ENCODE measurements at regions not wholly inside any gene's neighbourhood (a gene's known extent, or its start where the extent isn't known, plus 50 kb on each side); places are given as distances from the start of the nearest gene placed in this dataset.
"Not testable (repeated sequence)": the region's sequence is repeated elsewhere in the genome, so short reads cannot be mapped to it uniquely, and the experiment has no call there.

DNA sequence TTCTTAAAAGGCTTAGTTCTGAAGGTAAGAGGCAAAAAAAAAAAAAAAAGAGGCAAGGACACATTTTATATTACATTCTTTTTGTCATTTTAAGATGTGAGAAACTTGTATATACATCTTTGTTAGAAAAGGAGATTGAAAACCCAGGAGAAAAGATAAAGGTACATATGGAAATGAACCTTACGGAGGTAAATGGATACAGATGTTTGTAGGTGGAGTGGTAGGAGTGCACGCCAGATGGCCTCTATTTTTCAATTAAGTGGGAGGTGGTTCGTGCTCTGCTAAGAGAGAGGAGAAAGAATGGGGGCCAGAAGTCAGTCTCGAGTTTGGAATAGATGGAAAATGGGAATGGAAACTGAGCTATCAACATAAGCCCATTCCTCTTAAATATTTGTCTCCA is 622.5 kb upstream of the GHITM start:
- DNase-seq (ENCODE audit: low read depth in 2 of 2), result no peak

DNA sequence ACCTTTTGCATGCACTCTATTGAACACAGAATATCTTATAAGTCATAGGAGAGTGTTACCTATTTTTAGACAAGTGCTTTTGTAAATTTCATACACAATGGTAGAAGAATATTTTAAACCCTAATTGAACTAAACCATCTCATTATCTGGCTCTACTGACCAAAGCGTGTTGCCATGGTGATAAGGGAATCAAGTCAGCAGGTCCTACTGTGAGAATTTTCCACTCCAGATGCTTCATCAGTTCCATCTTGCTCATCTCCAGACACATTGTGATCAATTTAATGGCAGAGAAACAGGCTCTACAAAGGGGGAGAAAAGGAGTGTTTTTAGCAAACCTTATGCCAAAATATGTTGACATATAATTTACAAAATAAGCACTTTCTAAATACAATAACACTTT is 621.9 kb upstream of the GHITM start:
- no peak for DNase-seq (ENCODE audit: low read depth in 2 of 2)

DNA sequence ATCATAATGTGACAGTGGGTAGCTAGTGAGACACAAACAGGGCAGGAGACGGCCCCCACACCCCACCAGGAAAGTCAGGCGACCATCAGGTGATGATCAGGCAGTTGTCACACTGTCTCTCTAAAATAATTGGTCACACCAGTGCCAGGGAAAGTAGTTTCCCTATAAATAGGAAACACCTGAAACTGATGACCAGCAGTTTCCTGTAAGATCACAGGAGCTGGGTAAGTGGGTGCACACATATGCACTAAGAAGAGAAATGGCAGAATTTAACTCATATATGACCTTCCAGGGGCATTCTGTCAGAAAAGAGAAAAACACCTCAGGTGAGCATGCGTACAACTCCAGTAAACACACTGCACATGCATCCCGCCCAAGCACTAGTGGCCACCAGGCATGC is 620.5 kb upstream of the GHITM start:
- DNase-seq (ENCODE audit: low read depth in 2 of 2), result no peak

DNA sequence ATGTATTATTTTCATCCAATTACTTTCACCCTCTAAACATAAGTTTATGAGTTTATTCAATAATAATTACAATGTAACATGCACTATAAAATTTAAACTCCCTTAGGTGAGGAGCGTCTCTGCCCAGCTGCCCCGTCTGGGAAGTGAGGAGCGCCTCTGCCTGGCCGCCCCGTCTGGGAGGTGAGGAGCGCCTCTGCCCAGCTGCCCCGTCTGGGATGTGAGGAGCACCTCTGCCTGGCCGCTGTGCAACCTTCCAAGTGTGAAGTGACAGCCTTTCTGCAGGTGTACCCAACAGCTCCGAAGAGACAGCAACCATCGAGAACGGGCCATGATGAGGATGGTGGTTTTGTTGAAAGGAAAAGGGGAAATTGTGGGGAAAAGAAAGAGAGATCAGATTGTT is 618.9 kb upstream of the GHITM start:
- DNase-seq (ENCODE audit: low read depth in 2 of 2), result not testable (repeated sequence)

DNA sequence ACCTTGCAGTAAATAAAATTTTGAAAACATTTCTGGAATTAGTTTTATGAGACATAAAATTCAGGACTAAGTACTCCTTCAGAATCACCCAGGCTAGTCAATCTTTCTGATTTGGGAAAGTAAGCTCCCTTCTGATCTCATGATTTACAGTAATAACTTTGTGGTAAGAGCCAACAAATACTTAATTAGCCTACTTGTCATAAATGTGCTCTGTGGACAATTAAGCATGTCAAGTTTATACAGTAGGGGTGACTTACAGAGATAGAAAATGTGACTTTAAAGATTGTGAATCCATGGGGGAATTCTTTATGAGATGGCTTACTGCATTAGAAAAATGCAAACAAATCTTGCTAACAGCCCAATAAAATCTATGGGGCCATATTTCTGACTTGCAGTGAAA is 616.9 kb upstream of the GHITM start:
- no peak for DNase-seq (ENCODE audit: low read depth in 2 of 2)

DNA sequence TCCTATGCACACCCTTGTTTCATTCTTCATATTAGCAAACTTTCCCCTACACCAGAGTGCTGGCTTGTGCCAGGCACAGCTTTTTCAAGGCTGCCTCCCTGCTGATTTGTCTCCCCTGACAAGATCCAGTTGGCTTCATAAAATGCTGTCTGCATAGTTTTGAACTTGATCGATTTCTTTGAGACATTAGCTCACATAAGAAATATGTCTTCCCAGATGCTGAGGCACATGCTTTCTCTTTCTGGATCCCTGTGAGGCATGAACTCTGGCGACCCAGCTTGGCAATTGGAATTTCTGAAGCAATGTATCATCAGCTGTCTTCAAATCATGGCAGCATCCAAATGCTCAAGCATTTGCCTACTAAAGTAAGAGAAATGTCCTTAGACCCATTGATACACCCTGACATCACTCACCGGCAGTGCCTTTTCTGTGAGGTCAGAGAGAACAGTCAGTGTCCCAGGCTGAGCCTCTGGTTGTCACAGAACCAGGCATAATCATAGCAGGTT is 616.4 kb upstream of the GHITM start:
- DNase-seq (ENCODE audit: low read depth in 2 of 2), result no peak

DNA sequence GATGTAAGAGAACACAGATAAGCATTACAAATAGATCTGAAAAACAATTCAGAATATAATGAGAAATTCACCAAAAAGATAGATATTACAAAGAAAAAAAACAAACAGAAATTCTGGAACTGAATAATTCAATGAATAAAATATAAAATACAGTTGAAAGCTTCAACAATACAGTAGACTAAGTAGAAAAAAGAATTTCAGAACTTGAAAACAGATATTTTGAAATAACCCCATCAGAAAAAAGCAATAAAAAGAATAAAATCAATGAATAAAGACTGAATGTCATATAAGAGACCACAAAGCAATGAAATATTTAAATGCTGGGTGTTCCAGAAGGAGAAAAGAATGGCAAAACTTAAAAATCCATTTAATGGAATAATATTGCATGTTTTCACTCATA is 611.4 kb upstream of the GHITM start:
- DNase-seq (ENCODE audit: low read depth in 2 of 2), result no peak

DNA sequence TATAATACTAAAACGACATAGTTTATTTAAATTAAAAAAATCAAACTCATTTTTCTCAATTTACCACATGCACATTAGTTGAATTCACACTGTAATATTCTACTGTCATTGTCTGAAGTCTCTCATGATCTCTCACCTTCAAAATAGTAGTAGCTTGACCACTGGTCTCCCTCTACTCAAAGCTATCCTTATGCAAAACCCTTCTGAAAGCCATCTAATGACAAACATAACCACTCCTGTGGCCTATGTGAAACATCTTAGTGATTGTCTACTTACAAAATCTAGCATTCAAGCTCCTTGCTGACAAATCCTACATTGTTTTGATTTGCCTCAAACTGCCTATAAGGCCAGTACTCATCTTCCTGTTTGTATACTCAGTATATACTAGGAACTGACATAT is 606.0 kb upstream of the GHITM start:
- no peak for DNase-seq (ENCODE audit: low read depth in 2 of 2)

DNA sequence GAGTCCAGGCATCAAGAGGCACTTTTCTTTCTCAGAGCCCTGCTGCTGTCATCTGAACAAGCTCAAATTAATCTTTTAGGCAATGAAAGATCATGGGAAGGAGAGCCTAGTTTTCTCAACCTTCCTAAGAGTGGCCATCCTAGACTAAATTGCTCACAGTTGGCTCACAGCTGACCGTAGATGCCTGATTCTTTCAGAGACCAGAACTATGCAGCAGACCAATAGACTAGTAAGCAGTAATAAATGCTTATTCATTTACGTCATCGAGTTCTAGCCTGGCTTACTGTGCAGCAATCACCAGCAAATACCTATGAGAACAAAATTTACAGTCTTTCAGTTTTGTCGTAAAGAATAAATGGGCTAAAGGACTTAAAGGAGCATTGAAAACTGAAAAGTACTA is 602.9 kb upstream of the GHITM start:
- no peak for DNase-seq (ENCODE audit: low read depth in 2 of 2)

DNA sequence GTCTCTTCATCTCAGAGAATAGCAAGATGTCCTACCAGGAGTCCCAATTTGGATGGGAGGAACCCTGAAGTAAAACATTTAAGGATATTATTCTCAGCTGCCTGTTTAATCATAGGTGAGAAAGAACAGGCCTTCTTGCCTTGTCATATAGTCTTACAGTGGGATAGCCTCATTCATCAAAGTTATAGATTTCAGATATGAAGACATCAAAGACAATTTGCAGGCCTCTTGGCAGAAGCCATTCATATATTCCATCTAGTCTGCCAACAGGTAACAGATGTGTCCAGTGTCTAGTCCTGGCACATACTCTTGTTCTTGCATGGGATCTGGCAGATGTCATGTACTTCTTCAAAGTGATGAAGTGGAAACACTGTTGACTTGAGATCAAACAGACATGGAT is 601.3 kb upstream of the GHITM start:
- no peak for DNase-seq (ENCODE audit: low read depth in 2 of 2)

DNA sequence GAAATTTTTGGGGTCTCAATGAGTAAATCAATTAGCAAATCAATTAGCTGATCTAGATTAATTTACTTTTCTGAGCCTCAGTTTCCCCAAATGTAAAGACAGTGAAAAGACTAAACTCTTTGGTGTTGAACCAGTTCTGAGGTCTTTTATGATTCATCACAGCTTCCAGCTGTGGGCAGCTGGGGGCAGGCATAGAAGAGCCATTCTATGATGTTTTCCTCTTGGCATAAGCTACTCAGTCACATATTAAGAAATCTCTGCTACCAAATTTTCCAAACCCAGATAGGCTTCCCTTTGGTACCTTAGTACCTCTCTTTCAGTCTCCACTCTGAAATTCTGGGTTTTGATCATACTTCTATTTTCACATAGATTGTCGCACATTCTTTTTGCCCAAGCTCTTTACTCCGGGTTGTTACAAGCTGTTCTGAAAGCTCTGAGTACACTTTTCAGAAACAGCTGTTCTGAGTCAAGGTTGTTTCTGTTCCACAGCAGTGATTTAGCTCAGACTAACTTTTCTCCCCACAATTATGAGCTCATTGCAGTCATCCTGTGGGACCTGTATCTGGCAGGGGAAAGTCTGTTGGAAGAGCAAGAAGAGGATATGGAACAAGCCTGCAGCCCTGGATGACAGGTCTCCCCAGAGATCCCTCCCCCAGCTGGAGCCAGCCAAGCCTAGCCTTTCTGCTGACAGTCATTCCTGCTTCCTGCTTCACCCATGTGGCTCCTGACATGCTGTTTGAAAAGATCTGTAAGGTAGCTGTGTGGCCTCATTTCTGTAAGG is 599.6 kb upstream of the GHITM start:
- DNase-seq (ENCODE audit: low read depth in 2 of 2), result no peak

DNA sequence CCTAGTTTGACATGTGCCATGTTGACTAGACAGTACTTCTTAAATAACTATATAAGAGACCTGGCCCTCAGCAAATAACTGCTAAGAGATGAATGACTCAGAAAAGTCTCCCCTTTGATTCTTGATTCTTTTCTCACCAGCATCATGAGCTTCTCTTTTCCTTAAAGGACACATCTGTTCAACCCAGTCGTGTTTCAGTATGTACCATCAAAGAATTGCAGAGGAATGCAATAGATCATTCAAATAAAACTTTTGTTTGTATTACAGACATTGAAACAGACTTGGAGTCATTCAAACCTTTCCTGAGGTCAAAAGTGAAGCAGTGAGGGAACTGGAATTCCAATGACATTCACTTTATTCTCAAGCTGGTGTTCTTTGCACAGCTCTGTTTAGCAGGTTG is 598.3 kb upstream of the GHITM start:
- no peak for DNase-seq (ENCODE audit: low read depth in 2 of 2)

DNA sequence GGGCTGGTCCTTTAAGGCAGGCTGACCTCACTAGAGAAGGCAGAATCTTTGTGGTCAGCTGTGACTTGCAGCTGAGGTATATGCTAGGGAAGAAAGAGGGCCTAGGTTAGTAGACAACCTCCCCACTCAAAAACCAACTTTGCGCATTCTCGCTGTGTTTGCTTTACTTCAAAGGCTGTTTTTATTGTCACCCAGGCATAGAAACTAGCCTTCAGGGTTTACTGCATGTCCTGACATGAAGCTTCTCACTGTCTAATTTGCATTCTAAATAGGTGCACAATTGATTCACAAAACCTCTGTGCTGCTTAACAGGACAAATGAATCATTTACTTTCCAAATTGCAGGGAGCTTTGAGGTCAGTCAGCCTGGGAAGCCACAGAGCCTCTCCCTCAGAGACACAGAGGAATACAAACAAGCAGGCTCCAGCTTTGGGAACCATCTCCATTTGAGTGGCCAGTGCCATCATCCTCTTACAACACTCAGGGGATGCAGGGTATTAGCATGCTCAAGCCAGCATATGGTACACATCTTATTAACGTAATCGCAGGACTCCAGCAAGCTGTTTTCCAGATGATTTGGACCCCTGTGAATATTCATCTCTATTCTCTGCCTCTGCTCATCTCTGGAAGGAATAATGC is 596.4 kb upstream of the GHITM start:
- DNase-seq (ENCODE audit: low read depth in 2 of 2), result no peak

DNA sequence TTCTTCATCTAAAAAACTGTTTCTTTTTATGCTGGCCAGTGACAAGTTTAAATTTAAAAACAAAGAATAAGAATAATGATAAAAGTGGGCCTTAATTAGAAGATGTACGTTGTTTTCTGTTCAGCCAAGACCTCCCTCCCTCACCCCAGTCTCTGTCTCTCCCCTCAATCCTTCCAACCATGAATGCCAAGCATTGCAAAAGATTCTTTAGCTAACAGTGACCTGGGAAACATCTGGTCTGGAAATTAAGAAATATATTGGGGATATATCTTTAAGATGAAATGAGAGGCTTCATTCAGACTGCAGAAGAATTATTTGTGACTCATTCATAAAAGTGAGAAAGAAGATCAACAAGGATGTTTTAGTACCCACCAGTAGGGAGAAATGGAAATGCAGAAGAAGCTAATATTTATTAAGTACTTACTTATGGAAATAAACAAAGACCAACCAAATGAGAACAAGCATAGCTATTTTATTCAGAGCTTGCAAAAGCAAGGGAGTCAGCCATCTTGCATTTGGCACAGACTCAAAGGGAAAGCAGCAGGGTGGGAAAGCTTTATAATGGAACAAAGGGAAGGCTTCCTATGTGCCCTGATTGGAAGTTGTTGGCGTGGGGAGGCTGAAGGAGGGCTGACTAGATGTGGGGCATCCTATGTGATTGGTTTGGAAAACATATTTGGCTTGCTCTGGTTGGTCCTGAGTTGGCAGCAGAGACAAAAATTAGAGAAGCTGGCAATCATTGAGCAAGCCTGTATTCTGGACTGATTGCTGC is 595.4 kb upstream of the GHITM start:
- DNase-seq (ENCODE audit: low read depth in 2 of 2), result no peak

DNA sequence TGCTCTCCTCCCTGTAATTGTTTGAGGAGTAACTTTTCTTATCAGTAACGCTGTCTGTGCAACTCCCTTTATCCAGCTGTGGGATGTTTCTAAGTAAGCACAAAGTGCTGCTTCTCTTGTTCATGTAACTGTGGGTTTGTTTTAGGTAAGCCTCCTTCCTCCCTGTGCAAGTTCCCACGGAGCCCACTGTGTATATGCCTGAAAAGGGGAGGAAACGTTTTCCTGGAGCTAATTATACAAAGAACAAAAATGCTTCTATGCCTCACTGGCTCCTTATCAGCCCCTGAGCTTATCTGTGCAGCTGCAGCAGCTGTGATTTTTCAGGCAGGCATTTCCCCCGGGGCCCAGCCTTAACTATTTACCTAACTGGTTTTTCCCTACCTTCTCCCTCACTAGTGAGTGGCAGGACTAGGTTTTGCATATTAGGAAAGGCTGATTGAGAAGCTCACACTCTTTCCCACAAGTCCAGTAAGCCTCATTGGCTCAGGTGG is 593.4 kb upstream of the GHITM start:
- no peak for DNase-seq (ENCODE audit: low read depth in 2 of 2)

DNA sequence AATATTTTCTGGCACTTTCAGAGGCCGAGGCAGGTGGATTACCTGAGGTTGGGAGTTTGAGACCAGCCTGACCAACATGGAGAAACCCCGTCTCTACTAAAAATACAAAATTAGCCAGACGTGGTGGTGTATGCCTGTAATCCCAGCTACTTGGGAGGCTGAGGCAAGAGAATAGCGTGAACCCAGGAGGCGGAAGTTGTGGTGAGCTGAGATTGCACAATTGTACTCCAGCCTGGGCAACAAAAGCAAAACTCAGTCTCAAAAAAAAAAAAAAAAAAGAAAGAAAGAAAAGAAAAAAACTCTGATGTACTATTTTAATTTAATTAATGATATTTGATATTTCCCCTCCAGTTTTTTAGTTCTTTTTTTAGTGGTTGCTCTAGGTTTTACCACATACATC is 588.1 kb upstream of the GHITM start:
- not testable (repeated sequence) for DNase-seq (ENCODE audit: low read depth in 2 of 2)

DNA sequence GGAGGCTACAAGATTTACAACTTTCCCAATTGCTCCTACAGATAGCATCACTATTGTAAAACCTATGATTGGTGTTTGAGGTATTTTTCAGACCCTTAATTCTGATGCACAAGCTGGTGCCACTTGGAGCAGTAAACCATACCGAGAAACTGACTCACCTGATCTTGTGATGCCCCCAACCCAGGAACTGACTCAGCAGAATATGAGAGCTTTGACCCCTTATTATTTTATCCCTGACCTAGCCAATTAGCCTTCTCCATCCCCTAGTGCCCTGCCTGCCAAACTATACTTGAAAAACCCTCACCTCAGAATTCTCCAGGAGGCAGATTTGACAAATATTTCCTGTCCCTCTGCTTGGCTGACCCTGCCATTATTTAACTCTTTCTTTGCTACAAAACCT is 585.9 kb upstream of the GHITM start:
- no peak for DNase-seq (ENCODE audit: low read depth in 2 of 2)

DNA sequence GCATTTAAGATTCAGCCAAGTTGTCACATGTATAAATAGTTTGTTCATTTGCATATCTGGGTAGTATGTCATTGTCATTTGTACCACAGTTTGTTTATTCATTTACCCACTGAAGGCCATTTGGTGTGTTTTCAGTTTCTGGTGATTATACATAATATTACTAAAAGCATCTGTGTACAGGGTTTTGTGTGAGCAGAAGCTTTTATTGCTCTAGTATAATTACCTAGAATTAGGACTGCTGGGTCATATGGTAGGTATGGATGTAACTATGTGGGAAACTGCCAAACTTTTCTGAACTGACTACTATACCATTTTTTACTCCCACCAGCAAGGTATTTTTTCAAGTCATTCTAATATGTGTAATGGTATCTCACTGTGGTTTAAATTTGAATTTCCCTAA is 584.0 kb upstream of the GHITM start:
- DNase-seq (ENCODE audit: low read depth in 2 of 2), result no peak

DNA sequence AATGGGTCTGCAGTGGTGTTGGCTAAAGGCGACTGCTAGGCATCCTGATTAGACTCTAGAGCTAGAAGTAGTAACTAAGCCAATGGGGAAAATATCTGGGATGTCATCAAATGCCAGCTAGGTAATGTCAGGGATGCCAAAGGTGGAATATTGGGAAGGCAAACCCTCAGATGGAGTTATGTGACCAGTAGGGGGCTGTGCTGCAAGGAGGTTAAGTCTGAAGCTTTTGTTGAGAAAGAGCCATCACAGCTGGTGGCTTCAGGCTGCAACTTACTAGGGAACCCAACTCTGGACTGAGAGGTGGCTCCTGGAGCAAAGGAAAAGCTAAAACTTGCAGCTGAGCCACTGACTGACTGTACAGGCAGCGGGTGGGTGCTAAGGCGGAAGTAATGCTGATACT is 576.9 kb upstream of the GHITM start:
- DNase-seq (ENCODE audit: low read depth in 2 of 2), result no peak

DNA sequence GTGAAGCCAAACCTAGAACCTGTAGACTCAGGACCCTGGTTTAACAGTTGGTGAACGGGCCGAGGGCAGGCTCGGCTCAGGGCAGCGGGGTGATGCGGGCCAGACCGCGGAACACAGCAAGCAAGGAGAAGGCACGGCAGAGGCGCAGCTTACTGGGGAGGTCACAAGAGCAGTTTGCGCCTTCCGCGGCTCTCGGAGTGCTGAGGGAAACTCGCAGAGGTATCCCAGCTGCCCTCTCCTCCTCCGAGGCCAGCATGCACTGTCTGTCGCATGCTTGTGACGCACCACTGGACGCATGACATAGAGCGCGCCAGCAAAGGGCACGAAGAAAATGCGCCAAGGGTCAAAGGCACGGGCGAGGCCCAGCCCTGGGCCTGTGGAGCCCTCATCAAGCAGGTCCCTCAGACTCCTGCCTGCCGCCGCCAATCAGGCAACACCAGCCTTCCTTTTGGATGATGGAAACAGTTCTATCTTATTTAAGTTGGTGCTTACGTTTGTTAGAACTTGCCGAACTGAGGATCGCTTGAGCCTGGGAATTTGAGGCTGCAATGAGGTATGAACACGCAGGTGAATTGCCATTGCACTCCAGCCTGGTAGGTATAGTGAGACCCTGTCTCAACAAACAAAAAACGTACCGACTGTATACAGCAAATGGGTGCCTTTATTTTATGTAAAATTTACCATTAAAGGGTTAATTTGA is 574.3 kb upstream of the GHITM start:
- no peak for DNase-seq (ENCODE audit: low read depth in 2 of 2)

DNA sequence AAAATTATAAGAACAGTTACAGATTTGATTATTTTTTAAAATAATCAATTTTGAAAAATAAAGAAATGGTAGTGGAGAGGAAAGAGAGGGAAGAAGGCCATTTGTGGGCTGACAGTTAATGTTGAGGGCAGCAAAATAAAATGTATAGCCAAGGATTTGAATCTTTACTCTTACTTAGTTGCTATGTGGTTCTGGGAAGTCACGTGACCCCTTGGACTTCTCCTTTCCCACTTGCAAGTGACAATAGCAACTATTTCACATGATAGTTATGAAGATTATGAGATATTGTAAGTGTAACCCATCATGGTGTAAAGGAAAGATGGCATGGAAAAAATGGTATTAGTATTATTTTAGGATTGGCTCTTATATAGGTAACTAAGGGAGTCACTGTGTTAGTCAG is 567.3 kb upstream of the GHITM start:
- no peak for DNase-seq (ENCODE audit: low read depth in 2 of 2)

DNA sequence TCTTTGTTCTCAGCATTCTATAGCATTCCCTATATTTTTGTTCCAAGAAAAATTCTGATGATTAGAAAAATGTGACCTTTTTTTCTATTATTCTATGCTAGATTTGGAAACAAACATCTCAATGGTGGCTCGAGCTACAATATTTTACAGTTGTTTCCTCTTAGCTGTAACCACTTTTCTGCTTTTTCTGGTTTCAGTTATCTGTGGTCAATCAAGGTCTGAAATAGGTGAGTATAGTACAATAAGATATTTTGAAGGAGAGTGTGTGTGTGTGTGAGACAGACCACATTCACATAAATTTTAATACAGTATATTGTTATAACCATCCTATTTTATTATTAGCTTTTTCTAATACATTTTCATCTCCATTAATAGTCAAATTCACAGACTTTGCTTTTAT is 564.5 kb upstream of the GHITM start:
- DNase-seq (ENCODE audit: low read depth in 2 of 2), result no peak
